A673 (cell line): ENCODE measurements at regions not wholly inside any gene's neighbourhood (a gene's known extent, or its start where the extent isn't known, plus 50 kb on each side); places are given as distances from the start of the nearest gene placed in this dataset.

Experiments
- BruUV-seq: library from RNA; stranded (reverse); fragments of 400-500 nt; replicated peaks from 2 replicates; lab custom pipeline; 2021; lab: Mats Ljungman, UMichigan
- CTCF ChIA-PET: fragments of 300-600 bp; sonication (Branson Sonifier 250); formaldehyde crosslinking; loops from one replicate; lab custom pipeline; 2022; ENCODE audit warnings: antibody characterized with exemption; lab: Charles Lee
- POLR2A ChIA-PET: fragments of 300-600 bp; sonication (Branson Sonifier 250); formaldehyde crosslinking; loops from one replicate; lab custom pipeline; 2022; ENCODE audit warnings: antibody characterized with exemption; ENCODE audit not compliant: low non-redundant PET; lab: Charles Lee
- DNase-seq: peaks from one replicate; pipeline ENCODE4 v3.0.0-alpha.2; 2015; ENCODE audit warnings: low spot score
- H3K27ac ChIP-seq: fragments of 200-600 bp; sonication (generic); 2 replicates; pipeline ENCODE4 v1.5.1; 2016; ENCODE audit warnings: mixed run types, low read depth, mild to moderate bottlenecking, mixed read lengths, antibody characterized with exemption, low read length; ENCODE audit not compliant: poor library complexity, severe bottlenecking
- H3K27me3 ChIP-seq: fragments of 200-600 bp; sonication (generic); replicated peaks from 2 replicates; pipeline ENCODE4 v1.6.1; 2017; ENCODE audit warnings: mixed run types, low read depth, mild to moderate bottlenecking, mixed read lengths, antibody characterized with exemption, low read length; ENCODE audit not compliant: insufficient read depth, poor library complexity
- H3K36me3 ChIP-seq: fragments of 200-600 bp; sonication (generic); 2 replicates; pipeline ENCODE4 v1.6.1; 2016; ENCODE audit warnings: mixed run types, mild to moderate bottlenecking, mixed read lengths, antibody characterized with exemption, low read length; ENCODE audit not compliant: insufficient read depth, poor library complexity, severe bottlenecking
- H3K4me1 ChIP-seq: fragments of 200-600 bp; sonication (generic); 2 replicates; pipeline ENCODE4 v1.6.1; 2017; ENCODE audit warnings: mixed run types, mild to moderate bottlenecking, mixed read lengths, antibody characterized with exemption, low read length; ENCODE audit not compliant: insufficient read depth, poor library complexity, severe bottlenecking
- H3K4me3 ChIP-seq: fragments of 200-600 bp; sonication (generic); 2 replicates; pipeline ENCODE4 v1.5.1; 2016; ENCODE audit warnings: low read depth, mixed run types, mild to moderate bottlenecking, mixed read lengths, low read length; ENCODE audit not compliant: poor library complexity, severe bottlenecking
- H3K9me3 ChIP-seq: fragments of 200-600 bp; sonication (generic); 2 replicates; pipeline ENCODE4 v1.6.1; 2016; ENCODE audit warnings: mixed run types, low read depth, mild to moderate bottlenecking, mixed read lengths, antibody characterized with exemption, low read length; ENCODE audit not compliant: poor library complexity, severe bottlenecking
- CTCF ChIP-seq: fragments of 300-800, 200-600 bp; sonication (generic); conservative IDR thresholded peaks from 2 replicates; pipeline ENCODE4 v1.5.1; 2017; ENCODE audit warnings: low read depth, mild to moderate bottlenecking, antibody characterized with exemption, low read length, moderate library complexity, mixed read lengths
- EZH2 ChIP-seq: fragments of 200-600 bp; sonication (generic); IDR thresholded peaks from 2 replicates; pipeline ENCODE4 v1.6.1; 2017; ENCODE audit warnings: borderline replicate concordance, low read depth, mild to moderate bottlenecking, mixed read lengths, antibody characterized with exemption, low read length; ENCODE audit not compliant: poor library complexity, severe bottlenecking
- intact Hi-C: fragments of 100-400 bp; cut with micrococcal nuclease; formaldehyde crosslinking; loops from one replicate; pipeline ENCODE4 v1.10.0; 2022; ENCODE audit not compliant: unreplicated experiment

GRCh38 chr9:71524996-71525580 is 243.2 kb downstream of the CEMIP2 start:
- Histone ChIP-seq H3K36me3 (no peaks in the 10 kb centered on the region), H3K27ac (no peak overlapping the region), H3K9me3 (no peaks in the 10 kb centered on the region), H3K27me3 (no peaks in the 10 kb centered on the region), H3K4me3 (no peak overlapping the region), H3K4me1 (no peaks in the 10 kb centered on the region)
- no peak for DNase-seq
- BruUV-seq = no TSS peak
- intact Hi-C loops = no loop called here
- ChIA-PET POLR2A (no interaction called here), CTCF (no interaction called here)
- TF ChIP-seq EZH2 (no peak), CTCF (no peak)

- H3K27me3 ChIP-seq = no peaks in the 10 kb centered on the region
- TF ChIP-seq CTCF (no peak), EZH2 (no peak)
- H3K4me1 ChIP-seq = no peaks in the 10 kb centered on the region
- no peaks in the 10 kb centered on the region for H3K9me3 ChIP-seq
- intact Hi-C loops = no loop called here
- POLR2A ChIA-PET = no interaction called here
- no TSS peak for BruUV-seq
- CTCF ChIA-PET = no interaction called here
- no peaks in the 10 kb centered on the region for H3K36me3 ChIP-seq
- no peak overlapping the region for H3K27ac ChIP-seq
- no peak overlapping the region for H3K4me3 ChIP-seq
- no peak for DNase-seq
Observed at GRCh38 chr9:71524516-71524915, 243.8 kb downstream of the CEMIP2 start.

DNA sequence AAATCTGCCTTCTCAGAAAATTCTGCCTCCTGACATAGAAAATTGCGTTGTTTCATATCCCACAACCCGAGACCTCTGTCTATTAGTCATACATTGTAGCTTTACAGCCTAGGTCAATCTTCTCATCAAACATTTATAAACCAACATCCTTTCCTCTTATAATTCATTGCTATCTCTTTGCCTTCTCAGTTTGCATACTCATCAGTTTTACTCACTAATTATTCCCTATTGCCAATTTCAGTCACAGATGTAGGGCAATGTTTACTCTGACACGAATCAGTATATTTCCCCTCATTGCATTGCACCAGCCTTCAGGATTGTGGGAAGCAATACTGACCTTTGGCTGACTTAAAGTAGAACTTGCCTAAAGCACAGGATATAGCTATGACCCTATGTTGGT is 247.2 kb downstream of the CEMIP2 start:
- CTCF ChIA-PET = no interaction called here
- Histone ChIP-seq H3K27ac (no peak overlapping the region), H3K9me3 (no peaks in the 10 kb centered on the region), H3K36me3 (no peaks in the 10 kb centered on the region), H3K27me3 (peaks cover 8% of the 10 kb centered on the region), H3K4me3 (no peak overlapping the region), H3K4me1 (no peaks in the 10 kb centered on the region)
- TF ChIP-seq EZH2 (no peak), CTCF (no peak)
- BruUV-seq = no TSS peak
- no peak for DNase-seq
- POLR2A ChIA-PET = no interaction called here
- intact Hi-C loops = no loop called here
